GM19328 (cell line): ENCODE measurements at regions not wholly inside any gene's neighbourhood (a gene's known extent, or its start where the extent isn't known, plus 50 kb on each side); places are given as distances from the start of the nearest gene placed in this dataset.

Source experiments
- ATAC-seq: cut with Tn5 transposase; IDR thresholded peaks from one replicate; pipeline ENCODE4 v1.9.1; 2021; ENCODE audit warnings: mild to moderate bottlenecking, moderate library complexity; ENCODE audit not compliant: unreplicated experiment

DNA sequence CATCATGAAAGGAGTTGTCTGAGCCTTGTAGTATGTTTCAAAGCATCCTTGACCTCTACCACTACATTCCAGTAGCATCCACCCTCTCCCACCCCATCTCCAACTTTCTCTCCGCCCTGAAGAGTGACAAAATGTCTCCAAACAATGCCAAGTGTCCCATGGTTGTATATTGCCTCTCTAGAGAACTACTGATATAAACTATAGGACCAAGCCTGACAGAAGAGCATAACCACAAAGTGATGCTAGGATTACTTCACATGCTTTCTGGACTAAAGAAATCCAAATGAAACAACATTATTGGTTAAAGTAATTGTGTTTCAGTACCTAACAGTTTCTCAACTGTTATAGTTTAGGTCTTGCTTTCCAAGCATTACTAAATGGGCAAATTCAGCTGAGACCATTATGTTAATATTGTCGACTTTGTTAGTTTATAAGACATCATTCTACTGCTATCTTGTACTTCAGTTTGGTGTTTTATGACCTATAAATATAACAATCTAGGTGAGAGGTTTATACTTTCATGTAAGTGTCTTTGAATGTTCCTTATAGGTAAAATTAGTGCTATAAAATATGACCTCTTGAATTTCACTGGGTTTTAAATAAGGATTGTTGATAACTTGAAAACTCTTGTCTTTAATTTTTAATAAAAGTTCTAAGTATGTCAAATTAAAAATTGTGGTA is 117.4 kb downstream of the SUCNR1 start:
- ATAC-seq = no peak

DNA sequence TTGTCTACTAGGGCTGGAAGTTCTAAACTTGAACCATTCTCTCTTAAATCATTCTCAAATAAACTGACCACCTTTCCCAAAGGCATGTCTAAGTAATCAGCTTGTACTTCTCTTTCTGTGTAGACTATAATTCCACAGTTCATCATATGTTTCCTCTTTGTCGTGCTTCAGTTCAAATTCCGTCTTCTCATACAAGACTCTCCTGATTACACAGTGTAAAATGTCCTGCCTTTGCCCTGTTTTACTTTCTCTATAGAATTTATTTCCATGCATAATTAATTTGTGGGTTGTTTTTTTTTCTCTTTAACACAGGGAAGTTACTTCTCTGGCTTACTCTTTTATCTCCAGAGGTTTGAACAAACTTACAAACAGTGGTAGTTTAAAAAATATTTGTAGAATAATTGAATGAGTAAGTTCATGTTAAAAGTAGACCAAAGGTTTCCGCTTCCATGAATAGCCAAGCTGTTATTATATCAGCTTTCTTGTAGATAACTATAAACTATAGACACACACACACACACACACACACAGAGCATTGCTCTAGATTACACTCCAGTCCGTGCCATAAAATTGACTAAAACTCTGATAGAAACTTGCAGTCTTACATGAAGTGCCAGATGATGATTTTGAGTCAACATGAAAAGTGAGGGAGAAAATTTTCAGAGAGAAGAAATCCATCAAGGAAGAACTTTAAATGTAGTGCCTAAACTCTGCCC is 119.0 kb downstream of the SUCNR1 start:
- no peak for ATAC-seq

DNA sequence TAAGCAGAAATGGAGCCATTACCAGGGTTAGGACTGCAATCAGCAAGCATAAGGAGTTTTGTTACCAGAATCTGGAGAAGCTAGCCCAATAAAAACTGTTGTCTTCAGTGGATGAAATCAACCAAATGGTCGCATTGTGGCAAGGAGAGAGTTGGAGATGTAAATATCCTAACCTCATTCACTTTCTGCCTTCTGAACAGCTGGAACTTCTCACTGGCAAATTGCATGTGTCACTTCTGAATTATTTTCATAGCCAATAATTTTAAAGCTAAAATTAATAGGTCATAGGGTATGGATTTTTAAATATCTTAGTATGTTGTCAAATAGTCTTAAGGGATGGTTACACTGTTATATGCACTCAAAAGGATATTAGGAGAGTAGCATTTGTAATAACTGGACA is 121.6 kb downstream of the SUCNR1 start:
- ATAC-seq = no peak

DNA sequence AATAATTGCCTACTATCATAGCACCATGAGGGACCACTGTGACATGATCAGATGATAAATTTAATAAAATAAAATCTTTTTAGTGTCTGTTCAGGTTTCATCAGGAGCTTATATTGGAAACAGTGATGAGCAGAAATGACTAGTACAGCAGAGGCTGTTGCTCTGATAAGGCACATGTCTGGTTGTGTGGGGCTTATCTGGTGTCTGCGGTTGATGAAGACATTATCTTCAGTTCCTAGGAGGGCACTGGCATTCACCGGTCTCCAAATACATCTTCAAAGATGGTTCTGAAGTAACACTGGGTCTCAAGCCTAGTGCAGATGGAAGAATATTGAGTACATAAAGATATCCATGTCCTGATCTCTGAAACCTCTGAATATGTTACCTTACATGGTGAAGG is 125.3 kb downstream of the SUCNR1 start:
- no peak for ATAC-seq

DNA sequence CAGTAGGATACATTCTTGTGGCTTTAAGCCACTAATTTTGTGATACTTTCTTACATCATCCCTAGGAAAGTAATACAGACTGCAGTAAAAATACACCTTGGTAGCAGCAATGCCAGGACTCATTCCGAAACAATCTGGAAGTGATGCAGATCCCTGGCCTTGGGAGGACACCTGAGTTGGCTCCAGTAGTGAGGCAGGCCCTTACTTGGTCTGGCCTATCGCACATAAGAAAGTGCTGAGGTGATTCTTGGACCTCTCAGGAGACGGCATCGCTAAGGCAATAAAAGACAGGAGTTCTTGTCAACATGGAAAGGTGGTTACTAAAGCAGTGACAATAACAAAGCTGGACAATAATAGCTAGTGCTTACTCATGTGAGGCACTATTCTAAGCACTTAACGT is 126.5 kb downstream of the SUCNR1 start:
- no peak for ATAC-seq

DNA sequence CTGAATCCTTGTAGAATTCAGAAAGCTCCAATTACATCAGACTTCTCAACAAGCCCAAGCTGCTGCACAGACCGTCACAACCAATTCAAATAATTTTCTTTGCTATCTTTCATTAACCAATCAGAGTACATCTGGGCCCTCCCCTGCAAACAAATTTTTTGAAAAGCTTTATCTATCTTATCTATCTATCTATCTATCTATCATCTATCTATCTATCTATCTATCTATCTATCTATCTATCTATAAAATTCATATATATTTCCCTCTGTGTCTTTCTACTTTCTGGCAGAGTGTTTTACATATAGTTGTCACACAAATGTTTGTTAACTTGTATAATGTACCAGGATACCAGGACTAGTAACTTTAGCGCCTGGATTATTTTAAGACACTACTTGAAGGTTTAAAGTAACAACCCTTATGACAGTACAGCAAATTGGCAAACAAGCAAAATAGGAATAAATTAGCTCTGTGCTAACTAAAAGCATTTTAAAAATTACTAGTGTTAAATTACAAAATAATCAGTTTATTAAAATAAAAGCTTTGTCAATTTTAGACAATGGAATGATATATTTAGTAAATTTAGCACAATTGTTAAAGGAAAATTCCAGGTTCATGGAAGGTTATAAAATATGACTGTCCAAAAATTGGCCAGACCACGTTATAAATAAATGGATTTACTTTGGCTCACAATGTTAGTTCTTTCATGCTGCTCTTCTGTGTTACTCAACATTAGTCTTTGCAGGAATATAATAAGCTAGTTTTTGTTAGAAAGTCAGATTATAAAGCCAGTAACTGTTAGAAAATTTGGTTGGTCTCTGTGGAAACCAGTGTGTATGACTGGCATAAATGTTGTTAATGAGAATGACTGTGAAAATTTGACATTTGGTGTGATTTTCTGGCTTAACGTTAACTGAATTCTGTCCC is 138.6 kb downstream of the SUCNR1 start:
- no peak for ATAC-seq

DNA sequence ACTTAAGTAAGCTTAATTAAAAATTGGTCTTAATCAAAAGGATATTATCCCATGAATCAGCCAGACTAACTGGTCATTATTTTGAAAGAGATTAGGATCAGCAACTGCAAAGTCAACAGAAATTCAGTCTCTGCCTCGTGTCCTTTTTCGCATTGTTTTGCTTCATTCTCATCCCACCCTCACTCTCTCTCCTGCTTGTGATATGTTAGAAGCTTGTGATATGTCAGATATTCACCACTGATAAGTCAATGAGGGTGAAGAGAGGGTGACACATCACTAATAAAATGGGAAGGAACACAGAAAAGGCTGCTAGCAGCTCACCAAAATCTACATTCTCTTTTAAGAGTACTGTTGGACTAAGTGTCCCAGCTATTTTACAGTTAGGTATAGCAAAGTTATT is 146.1 kb downstream of the SUCNR1 start:
- no peak for ATAC-seq

DNA sequence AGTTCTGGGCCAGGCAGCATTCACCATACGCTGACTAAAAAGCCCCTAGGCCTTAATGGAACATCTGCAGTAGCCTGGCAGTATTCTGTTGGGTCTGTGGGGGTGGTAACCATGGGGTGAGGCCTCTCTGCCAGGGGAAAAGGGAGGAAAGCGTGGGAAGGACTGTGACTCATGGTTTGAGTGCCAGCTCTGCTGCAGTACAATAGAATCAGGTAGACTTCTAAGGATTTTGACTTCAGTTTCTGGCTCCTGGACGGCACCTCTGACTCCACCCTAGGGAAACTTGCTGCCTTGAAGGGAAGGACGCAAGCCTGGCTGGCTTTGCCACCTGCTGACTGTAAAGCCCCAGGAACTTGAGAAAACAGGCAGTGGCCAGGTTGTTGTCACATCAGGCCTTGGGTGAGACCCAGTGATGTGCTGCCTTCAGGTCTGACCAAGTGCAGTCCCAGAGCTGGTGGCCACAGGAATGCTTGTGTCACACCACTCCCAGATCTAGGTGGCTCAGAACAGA is 148.6 kb downstream of the SUCNR1 start:
- ATAC-seq = no peak

DNA sequence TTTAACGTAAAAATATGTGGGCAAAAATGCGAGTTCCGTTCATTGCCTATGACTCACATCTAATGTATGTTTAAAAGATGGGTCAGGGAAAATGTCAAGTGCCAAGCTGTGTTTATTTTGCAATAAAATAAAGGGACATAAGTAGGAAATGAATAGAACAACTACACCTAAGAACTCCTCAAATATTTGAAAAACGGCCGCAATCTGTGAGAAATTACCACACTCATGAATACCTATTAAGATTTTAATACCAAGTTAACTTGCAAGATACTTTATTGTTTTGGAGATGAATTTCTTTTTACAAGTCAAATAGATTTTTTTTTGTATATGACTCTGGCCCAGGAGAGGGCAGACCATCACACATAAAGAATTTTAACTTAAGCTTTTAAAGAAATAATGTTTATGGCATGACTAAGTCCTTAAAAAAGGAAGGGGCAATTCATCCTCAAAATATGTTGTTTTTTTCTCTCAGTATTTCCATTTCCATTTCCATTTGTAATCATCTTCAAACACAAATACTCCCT is 152.7 kb downstream of the SUCNR1 start:
- ATAC-seq = no peak

DNA sequence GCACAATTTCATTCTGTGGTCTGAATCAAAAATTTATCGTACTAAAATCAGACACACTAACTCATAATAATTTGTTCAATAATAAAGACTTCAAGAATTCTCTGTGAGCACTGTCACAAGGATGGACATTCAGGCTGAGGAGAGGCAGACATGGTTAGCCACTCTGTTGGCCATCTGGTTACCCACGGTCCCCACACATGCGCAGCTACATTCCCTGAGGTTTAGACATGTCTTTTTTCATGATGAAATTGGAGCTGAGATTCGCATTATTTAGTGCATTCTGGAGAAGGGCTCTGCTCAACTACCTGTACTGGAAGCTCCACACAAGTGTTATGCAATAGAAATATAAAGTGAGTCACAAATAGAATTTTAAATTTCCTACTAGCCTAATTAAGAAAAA is 156.9 kb downstream of the SUCNR1 start:
- no peak for ATAC-seq

DNA sequence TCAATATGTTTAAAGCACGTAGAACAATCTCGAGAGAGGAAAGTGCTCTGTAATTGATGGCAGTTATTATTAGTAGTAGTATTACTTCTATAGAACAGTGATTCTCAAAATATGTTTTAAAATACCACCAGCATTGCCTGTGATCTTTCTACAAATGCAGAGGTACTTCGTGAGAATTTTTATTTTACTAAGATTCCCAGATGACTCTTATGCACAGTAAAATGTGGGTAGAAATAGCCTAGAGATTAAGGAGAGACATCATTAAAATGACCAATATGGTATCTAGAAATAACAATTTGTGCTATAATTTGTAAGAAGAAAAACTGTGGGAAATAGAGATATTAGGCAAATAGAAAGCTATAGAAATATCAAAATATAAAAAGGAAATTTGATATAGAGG is 157.9 kb downstream of the SUCNR1 start:
- ATAC-seq = no peak

DNA sequence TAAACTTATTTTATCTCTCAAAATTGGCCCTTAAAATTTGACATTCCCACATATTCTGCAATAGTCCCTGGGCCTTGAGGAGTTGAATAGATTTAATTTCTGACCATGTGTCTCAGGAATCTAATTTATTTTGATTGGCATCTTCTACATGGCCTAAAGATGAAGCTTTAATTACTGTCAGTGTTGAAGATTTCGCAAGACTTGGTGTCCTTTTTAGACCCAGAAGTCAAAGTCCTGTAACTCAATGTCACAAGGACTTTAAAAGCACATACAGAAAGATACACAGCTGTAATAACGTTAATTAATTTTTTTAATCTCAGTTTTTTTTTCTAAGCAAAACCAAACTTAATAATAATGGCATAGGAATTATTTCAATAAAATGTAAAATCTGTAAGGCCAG is 163.9 kb downstream of the SUCNR1 start:
- ATAC-seq = no peak

DNA sequence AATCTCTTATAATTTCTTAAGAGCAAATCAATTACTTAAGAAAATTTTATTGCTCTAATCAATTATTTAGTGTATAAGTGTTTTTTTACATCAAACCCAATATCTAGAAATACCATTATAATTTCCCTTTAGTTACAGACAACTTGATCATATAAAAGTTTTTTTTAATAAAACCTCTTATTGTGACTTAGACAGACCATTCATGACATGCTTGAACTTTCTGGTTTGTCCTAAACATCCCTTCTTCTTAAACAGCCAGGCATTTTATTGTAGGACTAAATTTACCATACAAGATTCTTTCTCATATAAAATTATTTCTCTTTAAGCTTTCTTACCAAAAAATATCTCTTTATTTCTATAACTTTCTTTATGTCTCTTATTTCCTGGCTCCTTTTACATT is 164.5 kb downstream of the SUCNR1 start:
- no peak for ATAC-seq

DNA sequence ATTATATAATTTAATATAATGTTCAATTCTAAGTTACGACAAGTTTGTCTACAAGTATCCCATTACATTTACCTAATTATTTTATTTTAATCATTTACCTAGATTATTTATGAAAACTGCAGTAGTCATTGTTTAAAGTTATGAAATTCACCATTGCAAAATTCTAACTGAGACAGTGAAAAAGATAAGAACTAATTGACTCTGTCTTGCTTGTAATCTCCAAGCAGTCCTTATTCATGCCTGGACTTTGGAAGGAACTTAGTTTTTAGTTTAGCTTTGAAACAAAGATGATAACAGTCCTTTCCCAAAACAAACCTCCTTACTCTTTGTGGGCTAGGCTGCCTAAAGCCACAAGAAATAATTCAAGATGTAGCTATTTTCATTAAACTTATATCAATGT is 165.0 kb downstream of the SUCNR1 start:
- ATAC-seq = no peak

DNA sequence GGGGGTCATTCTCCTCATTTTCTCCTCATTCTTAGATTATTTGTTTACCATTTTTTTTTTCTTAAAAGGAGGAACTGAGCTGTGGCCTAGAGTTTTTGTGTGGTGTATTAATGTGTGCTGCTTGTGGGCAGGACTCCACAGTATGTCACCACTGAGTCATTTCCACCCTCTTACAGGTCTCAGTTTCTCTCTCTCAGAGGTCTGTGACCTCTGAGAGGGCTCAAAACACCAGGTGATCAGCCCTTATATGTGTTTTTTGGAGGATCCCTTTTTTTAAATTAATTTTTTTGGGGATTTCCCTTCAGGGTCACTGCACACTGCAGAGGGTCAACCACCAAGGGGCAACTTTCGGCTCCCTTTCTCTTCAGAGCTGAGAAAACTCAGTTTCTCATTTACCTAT is 166.4 kb downstream of the SUCNR1 start:
- ATAC-seq = peak; percentile 87

DNA sequence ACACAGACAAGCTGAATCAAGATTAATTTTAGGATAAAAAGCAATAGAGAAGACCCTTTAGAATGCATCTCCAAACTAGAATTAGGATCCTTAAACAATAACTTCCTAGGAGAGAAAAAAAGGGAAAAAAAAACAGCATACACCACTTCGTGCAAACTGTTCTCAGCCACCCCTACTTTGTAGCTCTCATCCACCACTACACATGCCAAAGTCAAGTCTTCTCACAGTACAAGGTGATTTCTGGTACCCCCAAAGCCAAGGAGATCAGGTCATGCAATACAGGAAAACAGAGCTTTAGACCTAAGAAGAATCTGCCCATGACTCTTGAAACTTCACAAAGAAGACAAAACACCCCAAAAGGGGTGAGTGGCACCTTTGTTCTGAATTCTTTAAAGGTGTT is 166.9 kb downstream of the SUCNR1 start:
- ATAC-seq = peak; percentile 7

DNA sequence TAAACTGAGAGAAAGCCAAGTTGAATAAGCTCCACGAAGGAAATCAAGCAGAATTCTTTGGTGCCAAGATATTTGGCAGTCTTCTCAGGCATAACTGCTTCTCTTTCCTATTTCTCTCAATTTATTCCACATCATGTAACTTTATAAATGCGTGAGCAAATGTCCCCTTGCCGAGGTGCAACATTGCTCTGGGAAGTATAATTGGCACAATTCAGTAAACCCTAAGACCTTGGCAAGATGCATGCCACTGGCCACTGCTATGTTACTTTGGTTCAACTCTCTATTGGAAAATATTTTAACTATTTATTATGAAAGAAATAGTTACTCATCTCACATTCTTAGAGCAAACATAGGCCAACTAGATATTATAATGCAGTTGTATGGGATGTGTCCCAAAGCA is 170.2 kb downstream of the SUCNR1 start:
- ATAC-seq = no peak

DNA sequence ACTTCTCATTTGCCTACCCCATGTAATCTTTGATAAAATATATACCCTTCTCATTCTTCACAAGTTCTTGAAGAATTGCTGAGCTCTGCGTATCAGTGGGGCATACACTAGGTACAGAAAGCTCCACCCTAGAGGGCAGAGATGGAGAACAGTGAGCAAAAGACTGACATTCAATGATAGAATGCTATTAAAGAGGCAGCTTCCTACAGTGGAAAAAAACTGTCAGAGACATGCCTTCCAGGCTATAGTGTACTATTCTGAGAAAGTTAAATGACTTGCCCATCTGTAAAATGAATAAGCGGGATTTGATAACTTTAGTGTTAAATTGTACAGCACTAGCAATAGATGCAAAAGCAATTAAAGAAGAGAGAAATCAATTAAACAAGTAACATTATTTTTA is 172.8 kb downstream of the SUCNR1 start:
- ATAC-seq = no peak

DNA sequence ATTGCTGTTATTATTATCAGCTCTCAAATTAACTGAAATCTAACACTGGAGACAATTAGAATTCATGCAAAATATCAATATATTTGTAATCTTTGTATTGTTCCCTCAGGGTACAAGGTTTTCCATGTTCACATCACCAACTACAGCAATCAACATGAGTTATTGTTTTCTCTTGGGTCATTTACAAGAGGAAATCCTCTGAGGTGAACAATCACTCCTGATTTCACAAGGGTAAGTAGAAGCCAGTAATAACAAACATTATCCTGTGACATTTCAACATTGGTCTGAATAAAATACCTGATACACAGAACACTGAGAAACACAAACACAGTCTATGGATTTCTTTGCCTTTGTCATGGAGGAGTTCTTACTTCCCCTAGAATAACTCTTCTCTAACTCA is 174.0 kb downstream of the SUCNR1 start:
- ATAC-seq = no peak

DNA sequence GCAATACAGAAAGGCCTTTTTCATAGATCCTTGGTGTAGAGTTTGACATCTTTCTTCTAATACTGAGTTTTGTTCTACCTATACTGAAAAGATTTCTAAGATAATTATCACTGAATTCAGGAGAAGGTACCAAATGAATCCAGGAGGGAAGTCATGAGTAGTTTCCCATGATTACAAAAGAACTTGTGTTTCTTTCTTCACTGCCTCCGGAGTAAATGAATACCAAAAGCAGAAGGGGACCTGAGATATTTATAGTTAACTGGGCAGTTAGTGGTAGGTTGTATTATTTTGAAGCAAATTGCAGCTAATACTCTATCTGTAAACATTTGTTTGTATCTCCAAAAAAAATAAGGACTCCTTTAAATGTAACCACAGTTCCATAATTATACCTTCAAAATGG is 175.4 kb downstream of the SUCNR1 start:
- no peak for ATAC-seq

DNA sequence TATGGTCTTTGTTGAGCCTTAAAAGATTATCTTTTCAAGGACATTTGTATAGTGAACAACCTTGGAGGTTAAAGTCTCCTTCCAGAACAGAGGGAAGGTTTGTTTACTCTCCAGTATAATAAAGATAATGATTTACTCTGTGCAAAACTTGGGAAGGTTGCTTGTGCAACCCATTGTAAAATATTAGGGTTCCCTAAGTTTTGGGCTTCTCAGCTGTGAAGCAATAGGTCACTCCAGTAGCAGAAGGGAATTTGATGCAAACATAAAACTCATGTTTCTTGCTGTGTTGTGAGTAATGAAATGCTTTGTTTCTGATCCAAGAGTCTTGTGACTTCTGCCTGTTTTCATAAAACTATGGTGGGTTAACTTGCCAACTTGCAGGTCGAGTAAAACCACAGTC is 177.5 kb downstream of the SUCNR1 start:
- no peak for ATAC-seq
